IgD-negative memory B cell (primary cell): ENCODE measurements at regions not wholly inside any gene's neighbourhood (a gene's known extent, or its start where the extent isn't known, plus 50 kb on each side); places are given as distances from the start of the nearest gene placed in this dataset.
"Not testable (repeated sequence)": the region's sequence is repeated elsewhere in the genome, so short reads cannot be mapped to it uniquely, and the experiment has no call there.

ENCODE experiments used
- H3K27ac Mint-ChIP-seq, 3 donors: one replicate each; pipeline ENCODE4 v1.8.0; 2020 to 2022; ENCODE audit warnings: mild to moderate bottlenecking in 3 of 3, mixed read lengths in 3 of 3, moderate library complexity in 1 of 3
- H3K27me3 Mint-ChIP-seq: one replicate; pipeline ENCODE4 v1.8.0; 2021; ENCODE audit warnings: mixed read lengths
- H3K36me3 Mint-ChIP-seq: one replicate; pipeline ENCODE4 v1.8.0; 2020; ENCODE audit warnings: mild to moderate bottlenecking, mixed read lengths
- H3K4me1 Mint-ChIP-seq, 3 donors: one replicate each; pipeline ENCODE4 v1.8.0; 2020 to 2022; ENCODE audit warnings: mixed read lengths in 3 of 3, mild to moderate bottlenecking in 1 of 3
- H3K4me3 Mint-ChIP-seq, 4 donors: one replicate each; pipeline ENCODE4 v1.8.0; 2020 to 2022; ENCODE audit warnings: mild to moderate bottlenecking in 4 of 4, mixed read lengths in 4 of 4, moderate library complexity in 3 of 4
- H3K9me3 Mint-ChIP-seq, 3 donors: one replicate each; pipeline ENCODE4 v1.8.0; 2020 to 2021; ENCODE audit warnings: mixed read lengths in 3 of 3, mild to moderate bottlenecking in 1 of 3

DNA sequence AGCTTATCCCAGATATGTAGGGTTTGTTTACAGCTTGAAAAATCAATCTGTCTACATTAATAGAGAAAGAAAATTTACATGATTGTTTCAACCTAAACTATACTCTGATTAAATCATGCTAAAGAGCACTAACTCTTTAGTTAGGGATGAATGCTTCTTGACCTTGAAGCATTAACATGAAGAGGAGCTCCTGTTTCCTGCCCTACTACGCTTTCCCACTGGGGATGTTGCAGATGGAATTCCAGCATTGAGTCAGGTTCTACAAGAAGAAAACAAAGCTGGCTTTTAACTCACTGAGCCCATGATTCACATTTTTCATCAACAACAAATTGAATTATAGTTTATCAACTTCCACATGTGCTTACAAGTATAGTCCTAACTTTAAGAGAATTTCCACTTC is 471.3 kb downstream of the TMEM232 start:
- H3K27ac Mint-ChIP-seq = no peak overlapping the region
- peaks cover 0 to 1% (median 0%) of the 10 kb centered on the region in 3 donors for H3K9me3 Mint-ChIP-seq
- no peaks in the 10 kb centered on the region for H3K4me1 Mint-ChIP-seq
- no peaks in the 10 kb centered on the region for H3K27me3 Mint-ChIP-seq
- H3K36me3 Mint-ChIP-seq = no peaks in the 10 kb centered on the region
- no peak overlapping the region for H3K4me3 Mint-ChIP-seq

DNA sequence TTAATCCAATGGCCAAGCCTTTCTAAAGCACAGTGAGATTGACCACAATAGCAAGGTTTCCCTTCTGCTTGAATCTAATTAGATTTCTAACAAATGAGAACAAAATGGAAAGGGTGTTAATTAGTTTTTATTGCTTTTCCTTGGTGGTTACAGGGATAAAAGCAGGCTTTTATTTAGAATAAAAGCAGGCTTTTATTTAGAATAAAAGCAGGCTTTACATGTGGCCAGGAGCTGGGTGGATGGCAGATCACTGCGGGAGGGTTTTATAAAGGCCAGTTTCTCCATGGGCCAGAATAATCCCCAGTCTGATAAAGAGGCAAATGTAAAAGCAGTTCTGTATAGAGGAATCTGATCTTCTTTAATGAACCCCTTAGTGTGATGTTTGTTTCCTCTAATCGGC is 470.2 kb downstream of the TMEM232 start:
- Mint-ChIP-seq H3K27me3 (no peaks in the 10 kb centered on the region), H3K4me3 (no peak overlapping the region), H3K9me3 (peaks cover 0 to 1% (median 0%) of the 10 kb centered on the region in 3 donors), H3K36me3 (no peaks in the 10 kb centered on the region), H3K4me1 (no peaks in the 10 kb centered on the region), H3K27ac (no peak overlapping the region)

DNA sequence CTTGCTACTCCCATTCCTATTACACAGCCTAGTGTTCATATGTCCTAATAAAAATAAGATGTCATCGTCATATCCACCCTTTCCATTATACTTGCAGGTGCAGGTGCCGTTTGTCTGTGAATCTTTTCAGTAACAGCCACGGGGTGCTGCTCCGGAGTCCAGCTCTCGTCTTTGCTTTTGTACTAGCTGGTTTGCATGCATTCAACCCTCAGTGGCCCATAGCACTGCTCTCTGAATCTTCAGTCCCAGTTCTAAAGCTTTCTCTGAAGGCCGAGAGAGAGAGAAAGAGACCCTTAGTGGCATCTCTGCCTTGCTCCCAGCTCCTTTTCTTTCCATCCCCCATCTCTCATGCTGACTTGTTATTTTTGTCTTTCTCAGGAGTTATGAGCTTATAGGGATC is 468.5 kb downstream of the TMEM232 start:
- Mint-ChIP-seq H3K27ac (no peak overlapping the region), H3K4me1 (no peaks in the 10 kb centered on the region), H3K27me3 (no peaks in the 10 kb centered on the region), H3K4me3 (no peak overlapping the region), H3K9me3 (peaks cover 0 to 1% (median 0%) of the 10 kb centered on the region in 3 donors), H3K36me3 (no peaks in the 10 kb centered on the region)

DNA sequence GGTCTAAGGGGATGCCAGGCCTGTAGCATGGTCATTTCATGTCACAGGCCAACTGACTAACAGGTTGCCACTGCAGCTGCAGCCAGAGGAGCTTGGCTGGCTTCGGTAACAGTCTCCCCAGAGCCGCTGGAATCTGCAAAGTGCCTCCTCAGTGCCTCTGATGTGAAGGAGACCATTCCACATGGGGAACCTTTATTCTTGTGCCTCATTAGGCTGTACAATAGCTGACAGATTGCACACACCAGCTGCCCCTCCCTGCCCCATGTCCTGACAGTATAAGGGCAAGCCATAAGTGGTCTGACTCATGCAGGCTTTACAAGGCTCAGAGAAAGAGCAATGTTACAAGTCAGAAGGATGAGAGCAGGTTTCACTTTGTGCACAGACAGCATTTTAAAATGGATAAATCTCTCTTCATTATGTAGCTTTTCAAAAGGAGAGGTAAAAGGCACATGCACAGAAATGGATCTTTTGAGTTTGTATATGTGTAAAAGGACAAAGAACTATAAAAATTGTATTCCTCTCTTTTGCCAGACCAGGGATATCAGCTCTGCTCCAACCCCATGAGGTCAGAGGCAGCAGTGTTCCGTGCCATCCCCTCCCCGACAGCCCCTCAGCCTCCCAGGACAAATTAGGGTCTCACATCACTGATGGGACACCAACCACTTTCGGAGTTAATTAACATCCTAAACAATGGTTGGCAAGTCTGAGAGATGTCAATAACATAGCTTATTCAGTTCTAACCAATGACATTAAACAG is 467.8 kb downstream of the TMEM232 start:
- Mint-ChIP-seq H3K4me1 (no peaks in the 10 kb centered on the region), H3K9me3 (peaks cover 0 to 1% (median 0%) of the 10 kb centered on the region in 3 donors), H3K27me3 (no peaks in the 10 kb centered on the region), H3K27ac (no peak overlapping the region), H3K36me3 (no peaks in the 10 kb centered on the region), H3K4me3 (no peak overlapping the region)

DNA sequence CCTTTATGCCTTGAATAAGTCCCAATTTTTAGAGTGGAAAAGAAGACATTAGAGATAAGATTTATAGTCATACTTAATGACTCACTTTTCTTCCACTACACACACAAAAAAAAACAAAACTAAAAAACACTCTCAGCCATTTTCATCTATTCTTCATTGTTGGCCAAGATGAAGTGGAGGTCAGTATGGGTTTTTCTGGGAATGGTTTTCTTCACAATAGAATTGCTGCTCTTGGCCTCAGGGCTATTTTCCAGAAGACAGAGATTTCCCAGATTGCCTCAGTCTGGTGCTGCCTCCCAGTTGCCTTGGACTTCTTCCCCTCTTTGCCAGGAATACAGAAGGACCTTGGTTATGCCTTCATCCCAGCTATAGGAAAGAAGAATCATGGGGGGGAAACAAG is 463.7 kb downstream of the TMEM232 start:
- Mint-ChIP-seq H3K27ac (no peak overlapping the region), H3K36me3 (no peaks in the 10 kb centered on the region), H3K27me3 (no peaks in the 10 kb centered on the region), H3K4me3 (no peak overlapping the region), H3K9me3 (peaks cover 0 to 3% (median 1%) of the 10 kb centered on the region in 3 donors), H3K4me1 (no peaks in the 10 kb centered on the region)

DNA sequence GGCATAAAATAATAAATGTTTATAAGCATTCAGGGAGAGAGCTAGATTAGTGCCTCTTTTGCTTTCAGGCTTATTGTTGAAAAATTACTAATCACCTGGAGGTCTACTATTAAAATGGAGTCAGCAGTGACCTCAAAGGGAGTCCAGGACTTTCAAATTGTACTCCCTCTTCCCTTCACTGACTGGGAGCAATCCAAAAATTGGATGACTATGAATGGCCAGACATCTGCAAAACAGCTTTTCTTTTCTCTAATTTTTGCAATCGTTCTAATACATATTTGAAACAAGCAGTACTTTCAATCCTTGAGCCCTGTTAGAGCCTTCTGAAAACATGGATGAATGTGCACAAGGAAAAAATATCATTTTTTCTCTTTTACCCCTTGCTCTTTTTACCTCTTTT is 461.8 kb downstream of the TMEM232 start:
- Mint-ChIP-seq H3K36me3 (no peaks in the 10 kb centered on the region), H3K9me3 (peaks cover 0 to 3% (median 0%) of the 10 kb centered on the region in 3 donors), H3K27me3 (no peaks in the 10 kb centered on the region), H3K4me3 (no peak overlapping the region), H3K4me1 (no peaks in the 10 kb centered on the region), H3K27ac (no peak overlapping the region)

DNA sequence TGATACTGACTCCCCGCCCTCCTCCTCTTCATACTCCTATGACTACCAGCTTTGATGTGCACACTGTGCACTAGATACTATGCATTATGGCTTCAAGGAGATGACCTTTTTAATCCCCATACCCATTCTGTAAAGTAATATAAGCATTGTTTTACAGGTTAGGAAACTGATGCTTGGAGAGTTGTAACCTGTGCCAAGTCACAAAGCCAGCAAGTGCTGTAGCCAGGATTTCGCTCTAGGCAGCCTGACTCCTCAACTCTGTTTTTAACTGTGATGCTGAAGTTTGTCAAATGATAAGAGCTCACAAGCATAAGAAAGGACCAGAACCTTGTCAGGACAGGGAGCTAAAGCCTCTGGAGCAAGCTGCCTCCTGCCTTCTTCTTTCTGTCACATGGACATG is 461.3 kb downstream of the TMEM232 start:
- Mint-ChIP-seq H3K4me1 (no peaks in the 10 kb centered on the region), H3K4me3 (no peak overlapping the region), H3K27ac (no peak overlapping the region), H3K36me3 (no peaks in the 10 kb centered on the region), H3K9me3 (peaks cover 0 to 3% (median 0%) of the 10 kb centered on the region in 3 donors), H3K27me3 (no peaks in the 10 kb centered on the region)

DNA sequence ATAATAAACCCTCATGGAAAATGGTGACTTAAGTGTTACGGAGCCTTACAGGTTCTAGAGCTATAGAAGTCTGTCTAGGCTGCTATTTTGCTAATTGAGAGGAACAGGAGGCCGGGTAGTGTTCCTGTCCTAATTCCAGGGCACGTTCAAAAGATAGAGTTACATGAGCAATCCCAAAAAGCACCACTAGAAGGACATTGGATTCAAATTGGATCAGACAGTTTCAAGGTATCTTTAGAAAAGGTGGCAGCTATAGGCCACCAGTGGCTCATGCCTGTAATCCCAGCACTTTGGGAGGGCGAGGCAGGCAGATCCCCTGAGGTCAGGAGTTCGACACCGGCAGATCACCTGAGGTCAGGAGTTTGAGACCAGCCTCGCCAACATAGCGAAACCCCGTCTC is 458.8 kb downstream of the TMEM232 start:
- Mint-ChIP-seq H3K27ac (no peak overlapping the region), H3K36me3 (no peaks in the 10 kb centered on the region), H3K9me3 (peaks cover 0 to 3% (median 0%) of the 10 kb centered on the region in 3 donors), H3K4me1 (peaks cover 0 to 2% (median 0%) of the 10 kb centered on the region in 3 donors), H3K27me3 (no peaks in the 10 kb centered on the region), H3K4me3 (no peak overlapping the region)

DNA sequence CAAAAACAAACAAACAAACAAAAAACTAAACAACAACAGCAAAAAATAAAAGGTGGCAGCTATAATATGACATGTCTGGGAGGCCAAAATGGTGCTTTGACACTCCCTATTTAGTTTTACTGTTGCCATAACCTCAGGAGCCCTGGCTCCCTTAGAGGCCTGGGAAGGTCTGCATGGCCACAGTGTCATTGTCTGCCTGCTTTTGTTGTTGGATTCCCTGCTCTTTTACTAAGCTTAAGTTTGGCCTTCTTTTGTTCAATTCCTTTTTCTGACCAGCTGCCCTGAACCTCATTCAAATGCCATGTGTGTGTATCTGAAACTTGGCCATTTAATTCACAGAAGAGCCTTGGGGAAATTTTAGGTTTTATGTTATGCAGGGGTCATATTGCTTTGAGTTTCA is 458.2 kb downstream of the TMEM232 start:
- Mint-ChIP-seq H3K4me3 (no peak overlapping the region), H3K9me3 (peaks cover 0 to 3% (median 0%) of the 10 kb centered on the region in 3 donors), H3K27me3 (no peaks in the 10 kb centered on the region), H3K27ac (no peak overlapping the region), H3K4me1 (peaks cover 0 to 2% (median 0%) of the 10 kb centered on the region in 3 donors), H3K36me3 (no peaks in the 10 kb centered on the region)

DNA sequence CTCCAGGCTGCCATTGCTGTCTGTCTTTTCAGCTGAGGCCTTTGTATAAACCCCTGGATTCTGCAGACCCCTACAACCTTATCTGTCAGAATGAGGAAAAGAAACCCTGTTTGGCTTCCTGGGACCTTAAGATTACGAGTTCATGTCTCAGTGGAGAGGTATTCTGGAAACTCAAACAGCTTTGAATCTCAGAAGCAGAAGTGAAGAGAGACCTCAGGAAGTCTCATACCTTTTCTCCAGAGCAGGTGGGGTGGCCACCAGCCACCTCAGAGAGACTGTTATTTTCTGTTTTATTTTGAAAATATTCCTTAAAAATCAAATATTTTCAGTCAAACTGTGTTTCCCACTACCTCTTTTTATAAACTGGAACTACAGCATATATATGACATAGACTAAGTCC is 457.5 kb downstream of the TMEM232 start:
- H3K4me3 Mint-ChIP-seq = no peak overlapping the region
- no peak overlapping the region for H3K27ac Mint-ChIP-seq
- peaks cover 0 to 2% (median 0%) of the 10 kb centered on the region in 3 donors for H3K4me1 Mint-ChIP-seq
- H3K36me3 Mint-ChIP-seq = no peaks in the 10 kb centered on the region
- H3K9me3 Mint-ChIP-seq = peaks cover 0 to 3% (median 0%) of the 10 kb centered on the region in 3 donors
- H3K27me3 Mint-ChIP-seq = no peaks in the 10 kb centered on the region

DNA sequence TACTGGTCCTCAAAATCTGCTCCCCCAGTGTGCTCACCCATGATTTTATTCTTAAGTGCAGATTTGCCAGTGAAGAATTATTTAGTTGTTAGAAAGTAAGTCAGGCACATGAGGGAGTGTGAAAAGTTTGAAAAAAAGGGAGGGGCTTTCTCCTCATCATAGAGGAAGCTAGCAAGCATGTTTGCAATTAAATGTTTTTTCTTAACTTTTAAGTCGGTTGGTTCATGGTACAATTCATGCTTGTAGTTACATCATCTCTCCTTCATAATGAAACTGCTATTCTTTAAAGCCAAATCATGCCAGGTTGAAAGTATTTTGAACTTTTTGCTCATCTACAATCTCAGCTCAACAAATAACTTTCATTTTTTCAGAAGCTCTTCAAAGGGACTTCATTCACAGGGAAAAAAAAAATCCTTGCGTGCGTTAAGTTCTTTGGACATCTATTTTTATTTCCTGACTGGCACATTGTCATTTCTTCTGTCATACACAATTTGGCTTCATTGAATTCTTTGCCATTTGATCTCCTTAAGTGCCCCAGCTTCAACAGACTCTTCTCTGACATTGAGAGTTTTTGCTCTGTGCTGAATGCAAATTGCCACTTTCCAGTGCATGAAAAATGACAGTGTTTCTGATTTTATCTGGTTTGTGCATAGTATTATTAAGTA is 456.9 kb downstream of the TMEM232 start:
- Mint-ChIP-seq H3K36me3 (no peaks in the 10 kb centered on the region), H3K27me3 (no peaks in the 10 kb centered on the region), H3K4me3 (no peak overlapping the region), H3K9me3 (no peaks in the 10 kb centered on the region), H3K27ac (no peak overlapping the region), H3K4me1 (peaks cover 0 to 2% (median 0%) of the 10 kb centered on the region in 3 donors)

DNA sequence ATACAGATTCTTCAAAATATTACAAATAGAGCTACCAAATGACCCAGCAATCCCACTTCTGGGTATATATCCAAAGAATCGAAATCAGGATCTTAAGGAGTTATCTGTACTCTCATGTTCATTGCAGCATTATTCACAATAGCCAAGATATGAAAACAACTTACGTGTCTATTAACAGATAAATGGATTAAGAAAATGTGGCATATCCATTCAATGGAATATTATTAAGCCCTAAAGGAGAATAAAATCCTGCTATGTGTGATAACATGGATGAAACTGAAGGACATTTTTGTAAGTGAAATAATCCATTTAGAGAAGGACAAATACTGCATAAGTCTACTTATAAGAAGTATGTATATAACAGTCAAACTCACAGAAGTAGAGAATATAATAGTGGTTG is 450.6 kb downstream of the TMEM232 start:
- Mint-ChIP-seq H3K27ac (no peak overlapping the region), H3K4me3 (no peak overlapping the region), H3K4me1 (peaks cover 0 to 2% (median 0%) of the 10 kb centered on the region in 3 donors), H3K9me3 (peaks cover 0 to 26% (median 6%) of the 10 kb centered on the region in 3 donors), H3K36me3 (no peaks in the 10 kb centered on the region), H3K27me3 (no peaks in the 10 kb centered on the region)

DNA sequence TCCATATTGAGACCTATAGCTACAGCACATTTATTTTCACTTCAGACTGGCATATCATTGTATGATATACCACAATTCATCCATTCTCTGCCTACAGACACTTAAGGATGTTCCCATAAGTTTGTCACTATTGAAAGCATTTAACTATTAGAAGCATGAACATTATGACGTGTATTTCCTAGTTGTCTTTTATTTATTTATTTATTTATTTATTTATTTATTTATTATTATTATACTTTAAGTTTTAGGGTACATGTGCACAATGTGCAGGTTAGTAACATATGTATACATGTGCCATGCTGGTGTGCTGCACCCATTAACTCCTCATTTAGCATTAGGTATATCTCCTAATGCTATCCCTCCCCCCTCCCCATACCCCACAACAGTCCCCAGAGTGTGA is 448.0 kb downstream of the TMEM232 start:
- peaks cover 6 to 26% (median 9%) of the 10 kb centered on the region in 3 donors for H3K9me3 Mint-ChIP-seq
- H3K27ac Mint-ChIP-seq, H3K36me3 Mint-ChIP-seq, H3K4me1 Mint-ChIP-seq, H3K4me3 Mint-ChIP-seq, H3K27me3 Mint-ChIP-seq: not testable (repeated sequence)

DNA sequence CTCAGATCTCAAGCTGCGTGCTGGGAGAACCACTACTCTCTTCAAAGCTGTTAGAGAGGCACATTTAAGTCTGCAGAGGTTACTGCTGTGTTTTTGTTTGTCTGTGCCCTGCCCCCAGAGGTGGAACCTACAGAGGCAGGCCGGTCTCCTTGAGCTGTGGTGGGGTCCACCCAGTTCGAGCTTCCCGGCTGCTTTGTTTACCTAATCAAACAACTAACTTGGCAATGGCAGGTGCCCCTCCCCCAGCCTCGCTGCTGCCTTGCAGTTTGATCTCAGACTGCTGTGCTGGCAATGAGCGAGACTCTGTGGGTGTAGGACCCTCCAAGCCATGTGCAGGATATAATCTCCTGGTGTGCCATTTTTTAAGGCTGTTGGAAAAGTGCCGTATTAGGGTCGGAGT is 442.4 kb downstream of the TMEM232 start:
- H3K4me3 Mint-ChIP-seq, H3K36me3 Mint-ChIP-seq, H3K27me3 Mint-ChIP-seq, H3K27ac Mint-ChIP-seq, H3K4me1 Mint-ChIP-seq: not testable (repeated sequence)
- peaks cover 3 to 13% (median 6%) of the 10 kb centered on the region in 3 donors for H3K9me3 Mint-ChIP-seq

DNA sequence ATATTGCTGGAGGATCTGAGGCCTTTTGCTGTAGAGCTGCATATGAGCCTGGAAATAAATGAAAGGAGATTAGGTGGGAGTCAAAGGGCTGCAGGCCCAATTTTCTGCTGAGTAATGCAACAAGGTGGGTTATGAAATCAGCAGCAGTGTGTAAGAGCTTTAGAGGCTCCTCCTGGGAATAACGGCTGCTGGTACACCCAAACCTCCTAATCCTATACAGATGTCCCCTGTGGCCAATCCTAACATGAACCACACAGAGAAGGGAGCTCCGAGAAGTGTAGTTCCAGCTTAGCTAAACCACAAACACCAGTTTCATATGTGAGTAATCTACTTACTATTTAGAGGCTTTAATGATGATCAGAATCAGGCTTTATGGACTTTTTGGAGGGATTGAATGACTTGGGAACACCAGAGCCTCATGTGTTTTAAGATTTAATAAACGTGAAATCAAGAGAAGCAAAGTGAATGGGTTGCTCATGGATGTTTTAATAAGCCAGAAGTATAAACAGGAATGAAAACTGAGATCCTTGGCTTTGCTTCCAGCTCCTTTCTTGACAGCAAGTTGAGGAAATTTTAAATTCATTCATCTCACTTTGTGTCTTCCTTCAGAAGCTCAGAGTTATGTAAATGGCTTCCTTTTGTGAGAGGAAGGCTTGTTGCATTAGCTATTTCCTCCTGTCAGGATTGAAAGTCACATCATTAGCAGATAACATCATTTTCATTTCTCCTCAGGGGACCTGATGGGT is 437.5 kb downstream of the TMEM232 start:
- Mint-ChIP-seq H3K27me3 (peaks cover 2% of the 10 kb centered on the region), H3K36me3 (no peaks in the 10 kb centered on the region), H3K4me3 (no peak overlapping the region), H3K9me3 (peaks cover 0 to 6% (median 3%) of the 10 kb centered on the region in 3 donors), H3K4me1 (no peaks in the 10 kb centered on the region), H3K27ac (no peak overlapping the region)
